Upper lobe of left lung (tissue), 6 donors: ENCODE measurements at regions not wholly inside any gene's neighbourhood (a gene's known extent, or its start where the extent isn't known, plus 50 kb on each side); places are given as distances from the start of the nearest gene placed in this dataset.

Experiments
- ATAC-seq, 2 donors: fragments of 200-7000 bp; cut with Tn5 transposase; one replicate each; pipeline ENCODE4 v1.9.1; 2022; ENCODE audit warnings: mild to moderate bottlenecking in 2 of 2, moderate library complexity in 2 of 2; ENCODE audit not compliant: low FRiP score in 2 of 2
- DNase-seq, 2 donors: peaks; one replicate each; pipeline ENCODE4 v3.0.0-alpha.2; 2019 to 2020
- H3K27ac ChIP-seq, 4 donors: fragments of 200-600 bp; sonication (generic); one replicate each; pipeline ENCODE4 v1.5.1; 2016 to 2019
- H3K27me3 ChIP-seq, 4 donors: fragments of 200-600 bp; sonication (generic); one replicate each; pipeline ENCODE4 v1.5.1; 2017 to 2019
- H3K36me3 ChIP-seq, 4 donors: fragments of 200-600 bp; sonication (generic); one replicate each; pipeline ENCODE4 v1.5.1; 2016 to 2019
- H3K4me1 ChIP-seq, 4 donors: fragments of 200-600 bp; sonication (generic); one replicate each; pipeline ENCODE4 v1.5.1; 2018 to 2019
- H3K4me3 ChIP-seq, 4 donors: fragments of 200-600 bp; sonication (generic); one replicate each; pipeline ENCODE4 v1.5.1; 2017 to 2019; ENCODE audit warnings: mild to moderate bottlenecking in 2 of 4, moderate library complexity in 1 of 4
- H3K9me3 ChIP-seq, 4 donors: fragments of 200-600 bp; sonication (generic); one replicate each; pipeline ENCODE4 v1.5.1; 2018 to 2019
- CTCF ChIP-seq, 6 experiments: fragments of 450-650 bp in 4 of 6; fragments of 200-600 bp in 2 of 6; sonication (generic) in 2 of 6; IDR thresholded peaks; one replicate each; pipeline ENCODE4 v1.5.1; 2016 to 2019; ENCODE audit warnings: antibody characterized with exemption in 6 of 6
- EP300 ChIP-seq, 4 donors: sonication (generic); formaldehyde crosslinking; IDR thresholded peaks; one replicate each; pipeline ENCODE4 v1.5.1; 2017; ENCODE audit warnings: antibody characterized with exemption in 4 of 4, control low read depth in 2 of 4
- POLR2A ChIP-seq, 4 donors: fragments of 450-650 bp; IDR thresholded peaks; one replicate each; pipeline ENCODE4 v1.5.1; 2016 to 2017; ENCODE audit warnings: antibody characterized with exemption in 4 of 4, mild to moderate bottlenecking in 2 of 4
- POLR2AphosphoS5 ChIP-seq, 2 donors: sonication (generic); formaldehyde crosslinking; IDR thresholded peaks; one replicate each; pipeline ENCODE4 v1.5.1; 2017; ENCODE audit warnings: antibody characterized with exemption in 2 of 2
- WGBS, 2 donors: methylation state at CpG; one replicate each; pipeline ENCODE4 v1.1.5; 2017 to 2018; 5-methylcytosine and 5-hydroxymethylcytosine counted together
- donor health status: DM: no; HTN: no; CAD: no; lungs with moderate emphysema.
- donor health status: DM: no; HTN: yes; CAD: no; lungs with severe emphysema.

- no peak for DNase-seq
- TF ChIP-seq POLR2AphosphoS5 (IDR thresholded peaks at IDR 0.05) (no peak), EP300 (IDR thresholded peaks at IDR 0.05) (no peak), POLR2A (IDR thresholded peaks at IDR 0.05) (no peak), CTCF (IDR thresholded peaks at IDR 0.05) (no peak)
Observed at GRCh38 chr4:65066106-65066505, 604.2 kb downstream of the EPHA5 start.

GRCh38 chr4:65063601-65064000, 606.7 kb downstream of the EPHA5 start:
- no peak for TF ChIP-seq EP300 (IDR thresholded peaks at IDR 0.05)
- no peak for TF ChIP-seq POLR2AphosphoS5 (IDR thresholded peaks at IDR 0.05)
- no peak for TF ChIP-seq POLR2A (IDR thresholded peaks at IDR 0.05)
- TF ChIP-seq CTCF (IDR thresholded peaks at IDR 0.05): no peak
- WGBS, 2 donors: 94% methylated on average over 1 of the region's 1 CpG
- no peaks in the 10 kb centered on the region for H3K27me3 ChIP-seq
- H3K9me3 ChIP-seq: no peaks in the 10 kb centered on the region
- ATAC-seq (no peak), DNase-seq (no peak)
- H3K36me3 ChIP-seq: no peaks in the 10 kb centered on the region
- H3K4me1 ChIP-seq: no peaks in the 10 kb centered on the region
- H3K4me3 ChIP-seq: no peak overlapping the region
- H3K27ac ChIP-seq: no peak overlapping the region

More at GRCh38 chr4:65066106-65066505, 604.2 kb downstream of the EPHA5 start:
- Histone ChIP-seq H3K27me3 (no peaks in the 10 kb centered on the region), H3K4me3 (no peak overlapping the region), H3K4me1 (no peaks in the 10 kb centered on the region), H3K9me3 (no peaks in the 10 kb centered on the region), H3K27ac (no peak overlapping the region), H3K36me3 (no peaks in the 10 kb centered on the region)
- ATAC-seq: no peak

- DNase-seq: no peak
- 0 to 13% methylated on average over 1 of the region's 1 CpG for WGBS, 2 donors
- H3K9me3 ChIP-seq: no peaks in the 10 kb centered on the region
- no peaks in the 10 kb centered on the region for H3K36me3 ChIP-seq
- H3K27me3 ChIP-seq: no peaks in the 10 kb centered on the region
- no peak overlapping the region for H3K4me3 ChIP-seq
- H3K27ac ChIP-seq: no peak overlapping the region
- no peaks in the 10 kb centered on the region for H3K4me1 ChIP-seq
- TF ChIP-seq POLR2AphosphoS5 (IDR thresholded peaks at IDR 0.05): no peak
- TF ChIP-seq EP300 (IDR thresholded peaks at IDR 0.05): no peak
- no peak for TF ChIP-seq POLR2A (IDR thresholded peaks at IDR 0.05)
- no peak for TF ChIP-seq CTCF (IDR thresholded peaks at IDR 0.05)
- ATAC-seq: no peak
Observed at GRCh38 chr4:65050786-65051185, 619.5 kb downstream of the EPHA5 start.

GRCh38 chr4:65046192-65047133, 623.8 kb downstream of the EPHA5 start:
- TF ChIP-seq EP300 (IDR thresholded peaks at IDR 0.05) (no peak), POLR2A (IDR thresholded peaks at IDR 0.05) (no peak), POLR2AphosphoS5 (IDR thresholded peaks at IDR 0.05) (no peak), CTCF (IDR thresholded peaks at IDR 0.05) (no peak)
- Histone ChIP-seq H3K27me3 (no peaks in the 10 kb centered on the region), H3K4me3 (no peak overlapping the region), H3K4me1 (no peaks in the 10 kb centered on the region), H3K27ac (no peak overlapping the region), H3K9me3 (no peaks in the 10 kb centered on the region), H3K36me3 (no peaks in the 10 kb centered on the region)
- 81 to 87% methylated on average over 4 of the region's 4 CpGs for WGBS, 2 donors
- no peak for ATAC-seq
- no peak for DNase-seq

GRCh38 chr4:65033899-65034298, 624.6 kb upstream of the TECRL start:
- no peaks in the 10 kb centered on the region for H3K27me3 ChIP-seq
- H3K4me1 ChIP-seq: no peaks in the 10 kb centered on the region
- WGBS, 2 donors: 57 to 66% methylated on average over 2 of the region's 2 CpGs
- TF ChIP-seq POLR2AphosphoS5 (IDR thresholded peaks at IDR 0.05) (no peak), EP300 (IDR thresholded peaks at IDR 0.05) (no peak), CTCF (IDR thresholded peaks at IDR 0.05) (no peak), POLR2A (IDR thresholded peaks at IDR 0.05) (no peak)
- H3K9me3 ChIP-seq: no peaks in the 10 kb centered on the region
- no peak for ATAC-seq
- H3K36me3 ChIP-seq: no peaks in the 10 kb centered on the region
- H3K4me3 ChIP-seq: no peak overlapping the region
- no peak for DNase-seq
- no peak overlapping the region for H3K27ac ChIP-seq
